GM18868 (cell line): ENCODE measurements at regions not wholly inside any gene's neighbourhood (a gene's known extent, or its start where the extent isn't known, plus 50 kb on each side); places are given as distances from the start of the nearest gene placed in this dataset.
"Not testable (repeated sequence)": the region's sequence is repeated elsewhere in the genome, so short reads cannot be mapped to it uniquely, and the experiment has no call there.

Experiments used
- ATAC-seq: cut with Tn5 transposase; IDR thresholded peaks from one replicate; pipeline ENCODE4 v1.9.1; 2021; ENCODE audit warnings: mild to moderate bottlenecking, moderate library complexity; ENCODE audit not compliant: unreplicated experiment

GRCh38 chr18:76721207-76721996 lies 101.0 kb upstream of the ZNF236 start:
- ATAC-seq = no peak

GRCh38 chr18:76720683-76721082 lies 101.7 kb upstream of the ZNF236 start:
- ATAC-seq = no peak

GRCh38 chr18:76715012-76715610 lies 107.2 kb upstream of the ZNF236 start:
- no peak for ATAC-seq

GRCh38 chr18:76713432-76713831 lies 108.9 kb upstream of the ZNF236 start:
- no peak for ATAC-seq

GRCh38 chr18:76712511-76713140 lies 109.7 kb upstream of the ZNF236 start:
- no peak for ATAC-seq

GRCh38 chr18:76710646-76711520 lies 111.5 kb upstream of the ZNF236 start:
- no peak for ATAC-seq

GRCh38 chr18:76709659-76710645 lies 112.4 kb upstream of the ZNF236 start:
- ATAC-seq = peak; percentile 87

GRCh38 chr18:76708722-76709353 lies 113.5 kb upstream of the ZNF236 start:
- ATAC-seq = no peak

- no peak for ATAC-seq
These were observed 114.2 kb upstream of the ZNF236 start for GRCh38 chr18:76708071-76708721.

- no peak for ATAC-seq
These were observed 114.8 kb upstream of the ZNF236 start for GRCh38 chr18:76707534-76707933.

GRCh38 chr18:76704589-76704988 lies 117.8 kb upstream of the ZNF236 start:
- ATAC-seq = not testable (repeated sequence)

- ATAC-seq = no peak
These were observed 122.4 kb upstream of the ZNF236 start for GRCh38 chr18:76699923-76700322.

GRCh38 chr18:76697441-76697901 lies 124.9 kb upstream of the ZNF236 start:
- ATAC-seq = no peak

- ATAC-seq = no peak
These were observed 130.6 kb upstream of the ZNF236 start for GRCh38 chr18:76691800-76692199.

- ATAC-seq = no peak
These were observed 132.6 kb upstream of the ZNF236 start for GRCh38 chr18:76689646-76690264.

GRCh38 chr18:76688724-76689472 lies 133.5 kb upstream of the ZNF236 start:
- no peak for ATAC-seq

- peak; percentile 70 for ATAC-seq
These were observed 134.9 kb upstream of the ZNF236 start for GRCh38 chr18:76687304-76687962.
